ENCODE measurements at regions not wholly inside any gene's neighbourhood (a gene's known extent, or its start where the extent isn't known, plus 50 kb on each side); places are given as distances from the start of the nearest gene placed in this dataset.

DNA sequence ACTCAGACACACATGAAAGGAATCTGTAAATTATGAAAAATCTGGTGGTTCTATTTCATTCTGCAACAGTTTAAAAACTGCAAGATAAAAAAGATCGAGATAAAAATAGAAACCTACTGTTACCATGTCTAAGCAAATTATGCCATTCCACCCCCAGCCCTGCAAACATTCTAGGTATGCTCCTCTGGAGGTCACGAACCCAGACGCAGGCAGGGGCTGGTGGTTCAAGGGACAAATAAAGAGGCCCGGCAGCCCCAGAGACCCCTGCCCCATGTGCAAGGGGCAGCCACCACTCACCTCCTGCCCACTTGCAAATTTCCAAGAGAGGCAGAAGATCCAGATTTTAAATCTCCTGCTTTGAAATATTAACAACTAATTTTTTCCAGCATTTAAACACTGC lies 210.5 kb downstream of the ANAPC1 start:
- TF ChIP-seq, protein P1, sequence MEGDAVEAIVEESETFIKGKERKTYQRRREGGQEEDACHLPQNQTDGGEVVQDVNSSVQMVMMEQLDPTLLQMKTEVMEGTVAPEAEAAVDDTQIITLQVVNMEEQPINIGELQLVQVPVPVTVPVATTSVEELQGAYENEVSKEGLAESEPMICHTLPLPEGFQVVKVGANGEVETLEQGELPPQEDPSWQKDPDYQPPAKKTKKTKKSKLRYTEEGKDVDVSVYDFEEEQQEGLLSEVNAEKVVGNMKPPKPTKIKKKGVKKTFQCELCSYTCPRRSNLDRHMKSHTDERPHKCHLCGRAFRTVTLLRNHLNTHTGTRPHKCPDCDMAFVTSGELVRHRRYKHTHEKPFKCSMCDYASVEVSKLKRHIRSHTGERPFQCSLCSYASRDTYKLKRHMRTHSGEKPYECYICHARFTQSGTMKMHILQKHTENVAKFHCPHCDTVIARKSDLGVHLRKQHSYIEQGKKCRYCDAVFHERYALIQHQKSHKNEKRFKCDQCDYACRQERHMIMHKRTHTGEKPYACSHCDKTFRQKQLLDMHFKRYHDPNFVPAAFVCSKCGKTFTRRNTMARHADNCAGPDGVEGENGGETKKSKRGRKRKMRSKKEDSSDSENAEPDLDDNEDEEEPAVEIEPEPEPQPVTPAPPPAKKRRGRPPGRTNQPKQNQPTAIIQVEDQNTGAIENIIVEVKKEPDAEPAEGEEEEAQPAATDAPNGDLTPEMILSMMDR (IDR thresholded peaks at IDR 0.05): no peak
- no peak for TF ChIP-seq SIN3A (IDR thresholded peaks at IDR 0.05; ENCODE audit: borderline replicate concordance, insufficient read depth, low read depth, low read length)
- TF ChIP-seq, protein P2, sequence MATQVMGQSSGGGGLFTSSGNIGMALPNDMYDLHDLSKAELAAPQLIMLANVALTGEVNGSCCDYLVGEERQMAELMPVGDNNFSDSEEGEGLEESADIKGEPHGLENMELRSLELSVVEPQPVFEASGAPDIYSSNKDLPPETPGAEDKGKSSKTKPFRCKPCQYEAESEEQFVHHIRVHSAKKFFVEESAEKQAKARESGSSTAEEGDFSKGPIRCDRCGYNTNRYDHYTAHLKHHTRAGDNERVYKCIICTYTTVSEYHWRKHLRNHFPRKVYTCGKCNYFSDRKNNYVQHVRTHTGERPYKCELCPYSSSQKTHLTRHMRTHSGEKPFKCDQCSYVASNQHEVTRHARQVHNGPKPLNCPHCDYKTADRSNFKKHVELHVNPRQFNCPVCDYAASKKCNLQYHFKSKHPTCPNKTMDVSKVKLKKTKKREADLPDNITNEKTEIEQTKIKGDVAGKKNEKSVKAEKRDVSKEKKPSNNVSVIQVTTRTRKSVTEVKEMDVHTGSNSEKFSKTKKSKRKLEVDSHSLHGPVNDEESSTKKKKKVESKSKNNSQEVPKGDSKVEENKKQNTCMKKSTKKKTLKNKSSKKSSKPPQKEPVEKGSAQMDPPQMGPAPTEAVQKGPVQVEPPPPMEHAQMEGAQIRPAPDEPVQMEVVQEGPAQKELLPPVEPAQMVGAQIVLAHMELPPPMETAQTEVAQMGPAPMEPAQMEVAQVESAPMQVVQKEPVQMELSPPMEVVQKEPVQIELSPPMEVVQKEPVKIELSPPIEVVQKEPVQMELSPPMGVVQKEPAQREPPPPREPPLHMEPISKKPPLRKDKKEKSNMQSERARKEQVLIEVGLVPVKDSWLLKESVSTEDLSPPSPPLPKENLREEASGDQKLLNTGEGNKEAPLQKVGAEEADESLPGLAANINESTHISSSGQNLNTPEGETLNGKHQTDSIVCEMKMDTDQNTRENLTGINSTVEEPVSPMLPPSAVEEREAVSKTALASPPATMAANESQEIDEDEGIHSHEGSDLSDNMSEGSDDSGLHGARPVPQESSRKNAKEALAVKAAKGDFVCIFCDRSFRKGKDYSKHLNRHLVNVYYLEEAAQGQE (IDR thresholded peaks at IDR 0.05; ENCODE audit: insufficient read depth in 1 of 2, low read depth in 2 of 2, low read length in 1 of 2): no peak
- TF ChIP-seq POLR2AphosphoS5 (IDR thresholded peaks at IDR 0.05; ENCODE audit: low read depth, low read length): no peak
- no peak for TF ChIP-seq TCF7L2 (IDR thresholded peaks at IDR 0.05; ENCODE audit: low read depth, low read length)
